Caco-2 (cell line): ENCODE measurements at regions not wholly inside any gene's neighbourhood (a gene's known extent, or its start where the extent isn't known, plus 50 kb on each side); places are given as distances from the start of the nearest gene placed in this dataset.

Experiments used
- BruUV-seq: library from RNA; stranded (reverse); fragments of 400-500 nt; replicated peaks from 2 replicates; lab custom pipeline; 2021; lab: Mats Ljungman, UMichigan
- CTCF ChIA-PET: fragments of 300-600 bp; sonication (Branson Sonifier 250); formaldehyde crosslinking; loops from one replicate; lab custom pipeline; 2022; ENCODE audit warnings: antibody characterized with exemption; lab: Charles Lee
- POLR2A ChIA-PET: fragments of 300-600 bp; sonication (Branson Sonifier 250); formaldehyde crosslinking; loops from one replicate; lab custom pipeline; 2022; ENCODE audit warnings: antibody characterized with exemption; lab: Charles Lee
- DNase-seq, 2 experiments: peaks; one replicate each; pipeline versions ENCODE4 v3.0.0 to v3.0.0-alpha.2; 2020 to 2022
- H3K27me3 ChIP-seq: replicated peaks from 2 replicates; pipeline ENCODE4 v1.6.0; 2011; ENCODE audit warnings: low read length; ENCODE audit not compliant: control insufficient read depth, insufficient read depth
- H3K36me3 ChIP-seq: 2 replicates; pipeline ENCODE4 v1.5.1; 2011; ENCODE audit warnings: low read length; ENCODE audit not compliant: control insufficient read depth, insufficient read depth
- H3K4me1 ChIP-seq: fragments of 250-450 bp; sonication (Bioruptor Pico); 2 replicates; pipeline ENCODE4 v1.5.1; 2020; ENCODE audit warnings: mild to moderate bottlenecking
- H3K4me3 ChIP-seq: 2 replicates; pipeline ENCODE4 v1.5.1; 2011; ENCODE audit warnings: low read depth, mild to moderate bottlenecking, control low read depth, low read length
- H3K9me3 ChIP-seq: fragments of 250-450 bp; sonication (Bioruptor Pico); 2 replicates; pipeline ENCODE4 v1.5.1; 2020; ENCODE audit warnings: mild to moderate bottlenecking, moderate library complexity
- H3K27ac Mint-ChIP-seq: one replicate; pipeline ENCODE4 v1.8.0; 2022; ENCODE audit warnings: mixed read lengths; ENCODE audit not compliant: unreplicated experiment
- H3K27me3 Mint-ChIP-seq: one replicate; pipeline ENCODE4 v1.8.0; 2022; ENCODE audit warnings: mixed read lengths; ENCODE audit not compliant: insufficient read depth, unreplicated experiment
- H3K36me3 Mint-ChIP-seq: one replicate; pipeline ENCODE4 v1.8.0; 2022; ENCODE audit warnings: mild to moderate bottlenecking, mixed read lengths; ENCODE audit not compliant: insufficient read depth, unreplicated experiment
- H3K4me1 Mint-ChIP-seq: one replicate; pipeline ENCODE4 v1.8.0; 2022; ENCODE audit warnings: low read depth, mixed read lengths; ENCODE audit not compliant: unreplicated experiment
- H3K4me3 Mint-ChIP-seq: one replicate; pipeline ENCODE4 v1.8.0; 2022; ENCODE audit warnings: mild to moderate bottlenecking, moderate library complexity, mixed read lengths; ENCODE audit not compliant: unreplicated experiment
- H3K9me3 Mint-ChIP-seq: one replicate; pipeline ENCODE4 v1.8.0; 2022; ENCODE audit warnings: mixed read lengths; ENCODE audit not compliant: unreplicated experiment
- CTCF ChIP-seq, 2 experiments: fragments of 200-600 bp in 1 of 2; IDR thresholded peaks; 1 replicate in 1 of 2; 2 replicates in 1 of 2; pipeline versions ENCODE4 v1.5.1 to v1.8.0; 2011 to 2022; ENCODE audit warnings: antibody characterized with exemption in 1 of 2, control low read depth in 1 of 2, inconsistent platforms in 1 of 2, low read depth in 1 of 2, low read length in 1 of 2, mild to moderate bottlenecking in 1 of 2, moderate library complexity in 1 of 2; ENCODE audit not compliant: insufficient read depth in 1 of 2, severe bottlenecking in 1 of 2, unreplicated experiment in 1 of 2
- intact Hi-C: fragments of 100-400 bp; cut with micrococcal nuclease; formaldehyde crosslinking; loops from one replicate; pipeline ENCODE4 v1.10.0; 2022; ENCODE audit not compliant: unreplicated experiment

DNA sequence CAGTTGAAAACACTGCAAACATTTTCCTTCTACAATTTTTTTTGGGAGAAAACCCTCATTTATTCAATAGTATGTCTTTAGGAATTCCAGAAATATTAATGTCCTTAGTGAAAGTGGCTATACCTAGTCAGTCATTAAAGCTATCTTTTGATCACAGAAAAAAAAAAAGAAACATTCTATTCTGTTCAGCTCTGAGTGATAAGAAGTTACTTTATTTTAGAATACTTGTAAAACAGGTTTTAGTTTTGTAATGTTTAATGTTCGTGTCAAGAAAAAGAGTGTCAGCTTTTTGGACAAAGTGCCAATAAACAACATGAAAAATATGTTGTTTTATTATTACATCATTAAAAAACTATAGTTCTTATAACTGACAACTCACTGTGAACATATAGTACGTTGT lies 240.4 kb downstream of the OGFRL1 start:
- intact Hi-C loops: no loop called here
- no peak for DNase-seq
- no peaks in the 10 kb centered on the region for H3K36me3 ChIP-seq

GRCh38 chr6:71529769-71530168 lies 241.2 kb downstream of the OGFRL1 start:
- POLR2A ChIA-PET: no interaction called here
- intact Hi-C loops: loop anchor here (5.0 to 10.0 kb wide), 3 partner anchors 148 to 715 kb away; no protein-coding TSS in a partner anchor

More for the DNA sequence above, 240.4 kb downstream of the OGFRL1 start:
- Mint-ChIP-seq H3K27ac (no peak overlapping the region), H3K9me3 (peaks cover 27% of the 10 kb centered on the region), H3K27me3 (no peaks in the 10 kb centered on the region), H3K4me1 (peaks cover 52% of the 10 kb centered on the region), H3K36me3 (no peaks in the 10 kb centered on the region), H3K4me3 (no peak overlapping the region)
- ChIA-PET CTCF (no interaction called here), POLR2A (no interaction called here)
- H3K9me3 ChIP-seq: no peaks in the 10 kb centered on the region
- H3K4me3 ChIP-seq: no peak overlapping the region
- H3K4me1 ChIP-seq: peaks cover 53% of the 10 kb centered on the region
- BruUV-seq: no TSS peak
- H3K27me3 ChIP-seq: no peaks in the 10 kb centered on the region
- no peak for TF ChIP-seq CTCF (IDR thresholded peaks at IDR 0.05; ENCODE audit: insufficient read depth in 1 of 2, low read depth in 1 of 2, low read length in 1 of 2, severe bottlenecking in 1 of 2, unreplicated experiment in 1 of 2)

DNA sequence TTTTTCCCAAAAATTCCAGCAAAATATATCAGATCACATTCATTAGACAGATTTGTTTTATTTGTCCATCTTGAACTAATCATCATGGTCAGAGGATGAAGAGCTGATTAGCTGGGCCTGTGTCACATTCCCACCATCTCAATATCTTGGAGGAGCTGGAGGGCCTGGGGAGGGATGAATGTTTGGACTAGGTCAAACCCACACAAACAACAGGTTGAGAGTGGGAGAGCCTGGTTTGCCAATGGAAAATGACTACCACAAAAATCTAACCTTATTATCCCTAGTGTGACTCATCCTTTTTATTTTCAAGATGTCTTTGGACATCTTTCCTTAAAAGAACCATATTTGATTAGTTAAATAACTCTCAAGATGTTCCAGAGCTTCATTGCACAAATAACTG lies 242.4 kb downstream of the OGFRL1 start:
- no peaks in the 10 kb centered on the region for H3K36me3 Mint-ChIP-seq
- BruUV-seq: no TSS peak
- Histone ChIP-seq H3K4me3 (no peak overlapping the region), H3K27me3 (no peaks in the 10 kb centered on the region), H3K4me1 (peaks cover 53% of the 10 kb centered on the region), H3K9me3 (no peaks in the 10 kb centered on the region), H3K36me3 (no peaks in the 10 kb centered on the region)
- H3K4me3 Mint-ChIP-seq: peak overlapping the region; percentile 45
- peaks cover 56% of the 10 kb centered on the region for H3K4me1 Mint-ChIP-seq
- no peaks in the 10 kb centered on the region for H3K27me3 Mint-ChIP-seq
- intact Hi-C loops: loop anchor here (5.0 to 10.0 kb wide), 3 partner anchors 146 to 714 kb away; no protein-coding TSS in a partner anchor
- DNase-seq: no peak
- ChIA-PET CTCF (no interaction called here), POLR2A (interaction anchor here (0.7 kb wide), 1 partner anchor 14 kb away, joined by 3 read pairs; no protein-coding TSS in a partner anchor)
- H3K9me3 Mint-ChIP-seq: peaks cover 23% of the 10 kb centered on the region
- no peak for TF ChIP-seq CTCF (IDR thresholded peaks at IDR 0.05; ENCODE audit: insufficient read depth in 1 of 2, low read depth in 1 of 2, low read length in 1 of 2, severe bottlenecking in 1 of 2, unreplicated experiment in 1 of 2)
- H3K27ac Mint-ChIP-seq: peak overlapping the region; percentile 42

More at GRCh38 chr6:71529769-71530168, 241.2 kb downstream of the OGFRL1 start:
- Histone ChIP-seq H3K27me3 (no peaks in the 10 kb centered on the region), H3K4me3 (no peak overlapping the region), H3K9me3 (no peaks in the 10 kb centered on the region), H3K36me3 (no peaks in the 10 kb centered on the region), H3K4me1 (peaks cover 53% of the 10 kb centered on the region)
- no peak for TF ChIP-seq CTCF (IDR thresholded peaks at IDR 0.05; ENCODE audit: insufficient read depth in 1 of 2, low read depth in 1 of 2, low read length in 1 of 2, severe bottlenecking in 1 of 2, unreplicated experiment in 1 of 2)
- no peak overlapping the region for H3K4me3 Mint-ChIP-seq
- peaks cover 54% of the 10 kb centered on the region for H3K4me1 Mint-ChIP-seq
- H3K27ac Mint-ChIP-seq: no peak overlapping the region
- BruUV-seq: no TSS peak
- peaks cover 27% of the 10 kb centered on the region for H3K9me3 Mint-ChIP-seq
- H3K27me3 Mint-ChIP-seq: no peaks in the 10 kb centered on the region
- CTCF ChIA-PET: no interaction called here
- no peak for DNase-seq
- no peaks in the 10 kb centered on the region for H3K36me3 Mint-ChIP-seq
